Osteoblast (primary cell): ENCODE measurements at regions not wholly inside any gene's neighbourhood (a gene's known extent, or its start where the extent isn't known, plus 50 kb on each side); places are given as distances from the start of the nearest gene placed in this dataset.

Experiments used
- DNase-seq: peaks from one replicate; pipeline ENCODE4 v3.0.0; 2011; ENCODE audit warnings: low spot score, mixed read lengths; ENCODE audit not compliant: insufficient read length; ENCODE audit errors: missing footprints
- H2AFZ ChIP-seq: 2 replicates; pipeline ENCODE4 v1.6.0; 2011; ENCODE audit warnings: mild to moderate bottlenecking, low read length
- H3K27ac ChIP-seq: 2 replicates; pipeline ENCODE4 v1.5.1; 2011; ENCODE audit warnings: mild to moderate bottlenecking, low read depth, low read length, moderate library complexity
- H3K27me3 ChIP-seq: 2 replicates; pipeline ENCODE4 v1.6.0; 2012; ENCODE audit warnings: mild to moderate bottlenecking, control low read depth, inconsistent platforms, low read length, moderate library complexity; ENCODE audit not compliant: insufficient read depth
- H3K36me3 ChIP-seq: 2 replicates; pipeline ENCODE4 v1.5.1; 2011; ENCODE audit warnings: mild to moderate bottlenecking, low read length, control low read depth, moderate library complexity; ENCODE audit not compliant: insufficient read depth
- H3K4me1 ChIP-seq: 2 replicates; pipeline ENCODE4 v1.5.1; 2011; ENCODE audit warnings: mild to moderate bottlenecking, low read length, control low read depth, moderate library complexity; ENCODE audit not compliant: insufficient read depth
- H3K4me2 ChIP-seq: 2 replicates; pipeline ENCODE4 v1.6.0; 2011; ENCODE audit warnings: mild to moderate bottlenecking, low read length; ENCODE audit not compliant: insufficient read depth
- H3K4me3 ChIP-seq: fragments of 200-600 bp; sonication (generic); 3 replicates; pipeline ENCODE4 v1.5.1; 2012; ENCODE audit warnings: mild to moderate bottlenecking, low read length, inconsistent platforms; ENCODE audit not compliant: insufficient read depth
- H3K79me2 ChIP-seq: 2 replicates; pipeline ENCODE4 v1.6.0; 2012; ENCODE audit warnings: mild to moderate bottlenecking, low read length, control low read depth, inconsistent platforms; ENCODE audit not compliant: insufficient read depth
- H3K9me3 ChIP-seq: 2 replicates; pipeline ENCODE4 v1.5.1; 2011; ENCODE audit warnings: low read depth, low read length, control low read depth
- H4K20me1 ChIP-seq: 2 replicates; pipeline ENCODE4 v1.6.0; 2012; ENCODE audit warnings: mild to moderate bottlenecking, low read length, control low read depth; ENCODE audit not compliant: insufficient read depth
- TF ChIP-seq, protein P1 (sequence below): IDR thresholded peaks from 2 replicates; pipeline ENCODE4 v1.5.1; 2011; ENCODE audit warnings: mild to moderate bottlenecking, low read depth, low read length, moderate library complexity; ENCODE audit errors: extremely low read depth

DNA sequence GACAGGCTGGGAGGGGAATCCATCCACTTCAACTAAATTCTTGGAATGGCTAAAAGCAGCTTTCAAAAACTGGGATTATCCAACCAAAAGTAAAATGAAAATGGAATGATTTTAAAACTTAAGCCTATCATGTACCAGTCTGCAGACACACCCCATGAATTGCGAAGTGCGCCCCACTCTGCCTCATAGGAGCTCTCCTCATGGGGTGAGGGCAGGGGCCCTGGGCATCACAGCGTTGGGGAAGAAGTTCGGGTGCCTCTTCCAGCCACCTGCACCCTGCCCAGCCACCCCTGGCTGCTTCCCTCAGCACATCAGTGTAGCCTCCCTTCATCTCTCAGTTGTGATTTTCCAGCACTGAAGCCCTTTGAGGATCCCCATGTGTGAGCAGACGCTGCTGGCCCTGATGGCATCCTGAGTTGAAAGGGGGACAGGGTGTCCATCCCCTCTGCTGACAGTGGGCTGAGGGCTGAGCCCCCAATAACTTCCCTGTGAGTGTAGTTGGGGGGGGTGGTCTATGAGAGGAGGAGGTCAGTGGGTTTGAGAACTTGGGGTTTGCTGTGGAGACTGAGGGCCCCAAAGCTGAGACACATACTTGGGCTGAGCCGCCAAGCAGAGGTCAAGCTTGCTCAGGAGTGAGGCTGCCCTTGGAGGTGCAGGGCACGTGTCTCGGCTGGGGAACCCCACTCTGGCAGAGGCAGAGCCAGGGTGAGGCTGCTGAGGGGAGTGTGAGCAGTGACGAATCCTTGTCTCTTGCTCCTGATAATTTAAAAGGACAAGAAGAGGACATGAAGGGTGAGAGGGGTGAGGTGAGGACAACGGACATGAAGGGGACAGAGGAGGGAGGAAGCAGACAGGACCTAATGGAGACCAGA lies 542.1 kb downstream of the TCERG1L start:
- TF ChIP-seq, protein P1, sequence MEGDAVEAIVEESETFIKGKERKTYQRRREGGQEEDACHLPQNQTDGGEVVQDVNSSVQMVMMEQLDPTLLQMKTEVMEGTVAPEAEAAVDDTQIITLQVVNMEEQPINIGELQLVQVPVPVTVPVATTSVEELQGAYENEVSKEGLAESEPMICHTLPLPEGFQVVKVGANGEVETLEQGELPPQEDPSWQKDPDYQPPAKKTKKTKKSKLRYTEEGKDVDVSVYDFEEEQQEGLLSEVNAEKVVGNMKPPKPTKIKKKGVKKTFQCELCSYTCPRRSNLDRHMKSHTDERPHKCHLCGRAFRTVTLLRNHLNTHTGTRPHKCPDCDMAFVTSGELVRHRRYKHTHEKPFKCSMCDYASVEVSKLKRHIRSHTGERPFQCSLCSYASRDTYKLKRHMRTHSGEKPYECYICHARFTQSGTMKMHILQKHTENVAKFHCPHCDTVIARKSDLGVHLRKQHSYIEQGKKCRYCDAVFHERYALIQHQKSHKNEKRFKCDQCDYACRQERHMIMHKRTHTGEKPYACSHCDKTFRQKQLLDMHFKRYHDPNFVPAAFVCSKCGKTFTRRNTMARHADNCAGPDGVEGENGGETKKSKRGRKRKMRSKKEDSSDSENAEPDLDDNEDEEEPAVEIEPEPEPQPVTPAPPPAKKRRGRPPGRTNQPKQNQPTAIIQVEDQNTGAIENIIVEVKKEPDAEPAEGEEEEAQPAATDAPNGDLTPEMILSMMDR: no peak
- H4K20me1 ChIP-seq: no peaks in the 10 kb centered on the region
- no peak overlapping the region for H3K4me2 ChIP-seq
- H3K4me3 ChIP-seq: no peak overlapping the region
- no peaks in the 10 kb centered on the region for H3K9me3 ChIP-seq
- no peak overlapping the region for H2AFZ ChIP-seq
- no peak overlapping the region for H3K27ac ChIP-seq
- no peaks in the 10 kb centered on the region for H3K36me3 ChIP-seq
- DNase-seq: no peak
- no peaks in the 10 kb centered on the region for H3K79me2 ChIP-seq
- H3K4me1 ChIP-seq: no peaks in the 10 kb centered on the region
- H3K27me3 ChIP-seq: no peaks in the 10 kb centered on the region

DNA sequence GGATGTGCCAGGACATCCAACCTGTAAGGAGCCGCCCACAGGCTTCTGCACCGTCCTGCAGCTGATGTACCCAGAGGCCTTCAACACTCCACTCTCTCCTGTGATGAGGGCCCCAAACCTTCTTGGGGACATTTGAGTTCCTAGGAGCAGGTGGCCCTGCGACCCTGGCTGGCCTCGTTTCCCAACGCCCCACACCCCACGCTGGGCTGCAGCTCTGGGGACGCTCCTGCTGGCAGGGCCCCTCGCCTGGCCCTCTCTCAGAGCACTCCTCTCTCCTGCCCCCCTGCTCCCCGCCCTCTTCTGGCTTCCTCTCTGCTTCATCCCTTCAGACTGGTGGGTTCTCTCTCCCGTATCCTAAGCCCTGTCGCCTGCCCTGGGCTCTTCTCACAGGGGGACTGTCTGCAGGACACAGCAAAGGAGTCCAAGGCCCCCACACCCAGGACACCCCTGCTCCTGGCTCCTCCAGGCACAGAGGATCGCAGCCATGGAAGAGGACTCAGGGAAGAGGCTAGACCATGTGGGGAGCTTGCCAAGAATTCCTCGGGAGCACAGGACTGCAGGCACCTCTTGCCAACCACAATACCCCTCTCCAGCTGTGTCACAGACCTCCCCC lies 541.4 kb downstream of the TCERG1L start:
- no peaks in the 10 kb centered on the region for H3K9me3 ChIP-seq

DNA sequence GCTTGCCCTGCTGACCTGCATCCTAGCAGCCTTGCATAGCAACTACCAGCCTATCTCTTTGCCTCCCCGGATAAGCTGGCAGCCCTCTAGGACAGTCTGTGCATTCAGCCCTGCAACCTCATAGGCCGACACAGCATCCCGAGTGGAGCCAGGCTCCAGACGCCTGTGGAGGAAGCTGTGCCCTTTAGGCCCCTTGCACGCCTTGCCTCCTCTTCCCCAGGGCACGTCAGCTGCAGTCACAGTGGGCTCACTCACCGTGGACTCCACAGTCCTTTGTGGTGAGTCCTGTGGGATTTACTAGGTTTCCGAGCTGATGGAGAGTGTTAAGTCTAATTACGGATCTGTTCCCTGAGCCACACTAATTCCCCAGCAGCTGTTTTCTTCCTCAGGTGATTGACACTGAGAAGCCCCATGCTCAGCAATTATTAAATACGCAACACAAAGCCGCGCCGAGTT lies 540.0 kb downstream of the TCERG1L start:
- TF ChIP-seq, protein P1: no peak
- no peaks in the 10 kb centered on the region for H3K79me2 ChIP-seq
- H3K4me3 ChIP-seq: no peak overlapping the region
- H3K4me1 ChIP-seq: no peaks in the 10 kb centered on the region
- H4K20me1 ChIP-seq: no peaks in the 10 kb centered on the region
- H2AFZ ChIP-seq: no peak overlapping the region
- DNase-seq: no peak
- no peaks in the 10 kb centered on the region for H3K36me3 ChIP-seq
- H3K4me2 ChIP-seq: no peak overlapping the region
- no peaks in the 10 kb centered on the region for H3K9me3 ChIP-seq
- H3K27me3 ChIP-seq: no peaks in the 10 kb centered on the region
- H3K27ac ChIP-seq: no peak overlapping the region

More for the DNA sequence above, 541.4 kb downstream of the TCERG1L start:
- Histone ChIP-seq H3K36me3 (no peaks in the 10 kb centered on the region), H3K4me2 (no peak overlapping the region), H3K27ac (no peak overlapping the region), H3K4me3 (no peak overlapping the region), H3K79me2 (no peaks in the 10 kb centered on the region), H2AFZ (no peak overlapping the region), H4K20me1 (no peaks in the 10 kb centered on the region), H3K27me3 (no peaks in the 10 kb centered on the region), H3K4me1 (no peaks in the 10 kb centered on the region)
- DNase-seq: no peak
- TF ChIP-seq, protein P1: no peak

DNA sequence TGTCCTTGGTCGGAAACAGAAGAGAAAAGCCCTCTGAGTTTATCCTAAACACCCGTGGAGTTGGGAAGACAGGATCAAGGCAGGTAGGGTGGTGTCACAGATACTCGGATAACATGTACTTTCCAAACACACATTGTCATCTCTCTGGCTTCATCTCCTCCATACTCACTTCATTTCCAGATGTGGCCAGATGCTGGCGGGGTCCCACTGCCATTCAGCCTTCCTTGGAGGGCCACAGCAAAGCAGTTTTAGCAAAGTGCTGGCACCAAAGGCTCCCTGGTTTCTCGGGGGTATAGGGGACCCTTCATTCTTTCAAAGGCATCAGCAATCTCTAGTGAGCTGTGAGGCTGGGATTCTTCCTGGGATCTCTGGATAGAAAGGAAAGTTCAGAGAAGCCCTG lies 539.5 kb downstream of the TCERG1L start:
- Histone ChIP-seq H4K20me1 (no peaks in the 10 kb centered on the region), H3K4me3 (no peak overlapping the region), H3K4me2 (no peak overlapping the region), H3K27me3 (no peaks in the 10 kb centered on the region), H3K4me1 (no peaks in the 10 kb centered on the region), H3K36me3 (no peaks in the 10 kb centered on the region), H3K27ac (no peak overlapping the region), H3K79me2 (no peaks in the 10 kb centered on the region), H3K9me3 (no peaks in the 10 kb centered on the region), H2AFZ (no peak overlapping the region)
- TF ChIP-seq, protein P1: no peak
- DNase-seq: no peak
